NB4 (cell line): ENCODE measurements at regions not wholly inside any gene's neighbourhood (a gene's known extent, or its start where the extent isn't known, plus 50 kb on each side); places are given as distances from the start of the nearest gene placed in this dataset.

Source experiments
- DNase-seq: peaks from one replicate; pipeline ENCODE4 v3.0.0; 2010; ENCODE audit warnings: low read depth
- H3K4me3 ChIP-seq: one replicate; pipeline ENCODE4 v1.5.1; 2011; ENCODE audit warnings: mild to moderate bottlenecking, low read depth, low read length, moderate library complexity
- MYC ChIP-seq: IDR thresholded peaks from 2 replicates; pipeline ENCODE4 v1.6.1; 2011; ENCODE audit warnings: low read depth, low read length
- POLR2A ChIP-seq: IDR thresholded peaks from 2 replicates; pipeline ENCODE4 v1.6.1; 2011; ENCODE audit warnings: mild to moderate bottlenecking; ENCODE audit not compliant: insufficient read length; ENCODE audit errors: extremely low read depth
- TF ChIP-seq, protein P1 (sequence below): IDR thresholded peaks from one replicate; pipeline ENCODE4 v1.5.1; 2012; ENCODE audit warnings: low read depth, low read length
- TF ChIP-seq, protein P2 (sequence below): IDR thresholded peaks from 2 replicates; pipeline ENCODE4 v1.6.1; 2011; ENCODE audit warnings: low read depth, low read length

DNA sequence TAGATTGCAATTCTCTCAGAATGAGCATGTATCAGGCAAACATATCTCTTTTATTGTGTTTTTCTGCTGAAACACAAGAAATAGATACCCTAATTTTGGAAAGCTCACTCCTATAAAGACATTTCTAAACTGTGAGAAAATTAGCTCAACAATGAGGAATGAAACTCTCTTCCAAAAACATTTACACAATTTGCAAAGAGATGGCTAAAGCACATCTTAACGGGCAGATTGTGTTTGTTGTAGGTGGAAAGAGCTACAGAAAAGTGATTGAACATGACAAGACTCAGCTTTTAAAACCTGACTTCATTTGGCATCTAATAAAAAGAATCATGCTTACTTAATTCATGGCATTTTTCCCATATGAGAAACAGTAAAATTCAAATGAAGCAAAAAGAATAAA lies 175.0 kb upstream of the SLC39A10 start:
- TF ChIP-seq, protein P1, sequence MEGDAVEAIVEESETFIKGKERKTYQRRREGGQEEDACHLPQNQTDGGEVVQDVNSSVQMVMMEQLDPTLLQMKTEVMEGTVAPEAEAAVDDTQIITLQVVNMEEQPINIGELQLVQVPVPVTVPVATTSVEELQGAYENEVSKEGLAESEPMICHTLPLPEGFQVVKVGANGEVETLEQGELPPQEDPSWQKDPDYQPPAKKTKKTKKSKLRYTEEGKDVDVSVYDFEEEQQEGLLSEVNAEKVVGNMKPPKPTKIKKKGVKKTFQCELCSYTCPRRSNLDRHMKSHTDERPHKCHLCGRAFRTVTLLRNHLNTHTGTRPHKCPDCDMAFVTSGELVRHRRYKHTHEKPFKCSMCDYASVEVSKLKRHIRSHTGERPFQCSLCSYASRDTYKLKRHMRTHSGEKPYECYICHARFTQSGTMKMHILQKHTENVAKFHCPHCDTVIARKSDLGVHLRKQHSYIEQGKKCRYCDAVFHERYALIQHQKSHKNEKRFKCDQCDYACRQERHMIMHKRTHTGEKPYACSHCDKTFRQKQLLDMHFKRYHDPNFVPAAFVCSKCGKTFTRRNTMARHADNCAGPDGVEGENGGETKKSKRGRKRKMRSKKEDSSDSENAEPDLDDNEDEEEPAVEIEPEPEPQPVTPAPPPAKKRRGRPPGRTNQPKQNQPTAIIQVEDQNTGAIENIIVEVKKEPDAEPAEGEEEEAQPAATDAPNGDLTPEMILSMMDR, result no peak
- TF ChIP-seq, protein P2, sequence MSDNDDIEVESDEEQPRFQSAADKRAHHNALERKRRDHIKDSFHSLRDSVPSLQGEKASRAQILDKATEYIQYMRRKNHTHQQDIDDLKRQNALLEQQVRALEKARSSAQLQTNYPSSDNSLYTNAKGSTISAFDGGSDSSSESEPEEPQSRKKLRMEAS, result no peak
- TF ChIP-seq MYC (no peak), POLR2A (no peak)
- no peak for DNase-seq
- no peak overlapping the region for H3K4me3 ChIP-seq

DNA sequence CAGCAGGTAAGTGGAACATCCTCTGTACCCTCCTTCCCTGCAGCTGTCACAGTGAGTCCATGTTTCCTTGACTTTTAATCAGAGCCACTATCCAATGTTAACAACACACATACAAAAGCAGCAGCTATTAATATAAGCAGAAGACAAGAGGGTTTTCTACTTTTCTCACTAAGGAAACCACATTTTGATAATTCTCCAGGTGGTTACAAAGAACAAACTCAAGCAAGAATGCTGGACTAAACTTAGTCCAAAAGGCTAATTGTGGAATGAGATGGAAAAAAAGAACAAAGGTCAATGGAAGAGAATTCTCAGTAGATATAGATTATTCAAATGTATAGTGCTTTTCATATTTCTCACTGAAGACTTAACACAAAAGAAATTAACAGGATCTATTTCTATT lies 176.9 kb upstream of the SLC39A10 start:
- no peak overlapping the region for H3K4me3 ChIP-seq
- DNase-seq, result no peak
- TF ChIP-seq MYC, result no peak
- no peak for TF ChIP-seq POLR2A
- TF ChIP-seq, protein P1, result no peak
- TF ChIP-seq, protein P2, result no peak

DNA sequence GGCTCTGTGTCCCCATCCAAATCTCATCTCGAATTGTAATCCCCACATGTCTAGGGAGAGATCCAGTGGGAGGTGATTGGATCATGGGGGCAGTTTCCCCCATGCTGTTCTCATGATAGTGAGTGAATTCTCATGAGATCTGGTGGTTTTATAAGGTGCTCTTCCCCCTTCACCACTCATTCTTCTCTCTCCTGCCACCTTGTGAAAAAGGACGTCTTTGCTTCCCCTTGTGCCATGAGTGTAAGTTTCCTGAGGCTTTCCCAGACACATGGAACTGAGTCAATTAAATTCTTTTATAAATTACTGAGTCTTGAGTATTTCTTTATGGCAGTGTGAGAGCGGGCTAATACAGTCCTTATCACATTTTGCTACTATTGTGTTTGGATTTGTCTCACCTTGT lies 177.6 kb upstream of the SLC39A10 start:
- TF ChIP-seq MYC, result no peak
- TF ChIP-seq, protein P2, result no peak
- TF ChIP-seq POLR2A, result no peak
- TF ChIP-seq, protein P1, result no peak
- DNase-seq, result no peak

DNA sequence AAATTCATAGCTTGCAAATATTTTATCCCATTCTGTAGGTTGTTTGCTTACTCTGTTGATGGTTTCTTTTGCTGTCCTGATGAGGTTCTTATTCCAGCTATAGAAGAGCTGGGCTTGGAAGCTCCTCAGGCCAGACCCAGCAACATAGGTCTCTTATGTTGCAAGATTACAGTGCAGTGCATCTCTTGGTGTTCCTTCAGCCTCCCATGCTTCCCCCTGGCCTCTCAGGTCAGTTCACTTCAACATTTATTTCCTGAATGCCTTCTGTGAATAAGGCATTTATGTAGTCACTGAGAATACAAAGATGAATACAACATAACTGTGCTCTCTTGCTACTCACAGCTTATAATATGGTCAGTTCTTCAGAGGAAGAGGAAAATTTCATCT lies 179.0 kb upstream of the SLC39A10 start:
- no peak overlapping the region for H3K4me3 ChIP-seq
- TF ChIP-seq, protein P2, result no peak
- no peak for TF ChIP-seq POLR2A
- TF ChIP-seq MYC, result no peak
- TF ChIP-seq, protein P1, result no peak
- no peak for DNase-seq

More for the DNA sequence above, 177.6 kb upstream of the SLC39A10 start:
- H3K4me3 ChIP-seq, result no peak overlapping the region

DNA sequence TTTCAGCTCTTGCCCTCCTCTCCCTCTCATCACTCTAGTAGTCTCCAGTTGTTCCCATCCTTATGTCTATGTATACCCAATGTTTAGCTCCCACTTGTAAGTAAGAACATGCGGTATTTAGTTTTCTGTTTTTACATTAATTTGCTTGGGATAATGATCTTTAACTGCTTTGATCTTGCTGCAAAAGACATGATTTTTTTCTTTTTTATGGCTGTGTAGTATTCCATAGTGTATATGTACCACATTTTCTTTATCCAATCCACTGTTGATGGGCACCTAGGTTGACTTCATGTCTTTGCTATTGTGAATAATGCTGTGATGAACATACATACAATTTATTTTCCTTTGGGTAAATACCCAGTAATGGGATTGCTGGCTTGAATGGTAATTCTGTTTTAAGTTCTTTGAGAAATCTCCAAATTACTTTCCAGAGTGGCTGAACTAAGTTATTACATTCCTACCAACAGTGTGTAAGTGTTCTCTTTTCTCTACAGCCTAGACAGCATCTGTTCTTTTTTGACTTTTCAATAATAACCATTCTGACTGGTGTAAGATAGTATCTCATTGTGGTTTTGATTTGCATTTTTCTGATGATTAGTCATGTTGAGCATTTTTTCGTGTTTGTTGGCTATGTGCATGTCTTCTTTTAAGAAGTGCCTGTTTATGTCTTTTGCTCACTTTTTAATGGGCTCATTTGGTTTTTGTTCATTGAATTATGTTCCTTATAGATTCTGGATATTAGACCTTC lies 179.6 kb upstream of the SLC39A10 start:
- TF ChIP-seq, protein P1, result no peak
- TF ChIP-seq MYC, result no peak
- no peak for TF ChIP-seq POLR2A
- no peak for DNase-seq
- no peak overlapping the region for H3K4me3 ChIP-seq

DNA sequence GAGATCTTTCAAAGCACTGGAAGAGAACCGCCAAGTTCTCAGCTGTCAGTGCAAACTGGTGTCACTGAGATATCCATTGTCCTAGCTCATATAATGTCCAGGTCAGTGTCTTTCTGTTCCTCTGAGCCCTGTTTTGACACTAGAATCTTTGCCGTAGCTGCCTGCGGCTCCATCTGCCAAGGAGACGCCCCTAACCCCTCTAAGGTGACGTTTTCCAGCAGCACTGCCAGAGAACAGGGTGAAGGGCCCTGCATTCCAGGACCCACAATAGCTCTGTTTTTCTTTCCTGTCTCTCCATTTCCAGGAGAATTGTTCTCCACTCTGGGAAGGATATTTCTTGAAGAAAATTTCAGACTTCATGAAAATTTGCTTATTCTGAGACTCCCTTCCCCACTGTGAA lies 181.7 kb upstream of the SLC39A10 start:
- no peak for DNase-seq
- TF ChIP-seq MYC (no peak), POLR2A (no peak)
- TF ChIP-seq, protein P1, result no peak

More for the DNA sequence above, 181.7 kb upstream of the SLC39A10 start:
- H3K4me3 ChIP-seq, result no peak overlapping the region
